H9 (cell line): ENCODE measurements at regions not wholly inside any gene's neighbourhood (a gene's known extent, or its start where the extent isn't known, plus 50 kb on each side); places are given as distances from the start of the nearest gene placed in this dataset.

Source experiments
- DNase-seq: peaks from one replicate; pipeline ENCODE4 v3.0.0-alpha.2; 2017
- H2AFZ ChIP-seq: one replicate; pipeline ENCODE4 v1.6.1; 2013; ENCODE audit warnings: mild to moderate bottlenecking, low read length, control low read depth, moderate library complexity
- H2AK5ac ChIP-seq: 2 replicates; pipeline ENCODE4 v1.6.1; 2013; ENCODE audit warnings: low read length, control low read depth, mixed read lengths; ENCODE audit not compliant: insufficient read length
- H2BK120ac ChIP-seq: one replicate; pipeline ENCODE4 v1.6.1; 2013; ENCODE audit warnings: low read depth, mild to moderate bottlenecking, low read length, control low read depth, inconsistent platforms; ENCODE audit not compliant: poor library complexity, severe bottlenecking
- H2BK12ac ChIP-seq: 2 replicates; pipeline ENCODE4 v1.6.1; 2013; ENCODE audit warnings: low read length, control low read depth, mixed read lengths, low read depth; ENCODE audit not compliant: insufficient read length
- H2BK15ac ChIP-seq: 2 replicates; pipeline ENCODE4 v1.6.1; 2013; ENCODE audit warnings: low read depth, low read length, control low read depth
- H2BK20ac ChIP-seq: one replicate; pipeline ENCODE4 v1.6.1; 2013; ENCODE audit warnings: low read depth, mild to moderate bottlenecking, low read length, control low read depth, inconsistent platforms; ENCODE audit not compliant: poor library complexity, severe bottlenecking
- H2BK5ac ChIP-seq: 2 replicates; pipeline ENCODE4 v1.6.1; 2013; ENCODE audit warnings: low read length, control low read depth, mixed read lengths; ENCODE audit not compliant: insufficient read length
- H3K14ac ChIP-seq: 2 replicates; pipeline ENCODE4 v1.6.1; 2013; ENCODE audit warnings: low read length, control low read depth; ENCODE audit not compliant: insufficient read depth
- H3K18ac ChIP-seq: 2 replicates; pipeline ENCODE4 v1.6.1; 2013; ENCODE audit warnings: low read depth, mild to moderate bottlenecking, mixed read lengths, low read length, control low read depth; ENCODE audit not compliant: insufficient read length
- H3K23ac ChIP-seq: 2 replicates; pipeline ENCODE4 v1.6.1; 2013; ENCODE audit warnings: low read length, control low read depth, mixed read lengths, low read depth; ENCODE audit not compliant: insufficient read length
- H3K23me2 ChIP-seq: 2 replicates; pipeline ENCODE4 v1.6.1; 2013; ENCODE audit warnings: low read depth, mild to moderate bottlenecking, mixed read lengths, low read length, control low read depth; ENCODE audit not compliant: insufficient read length, poor library complexity, severe bottlenecking
- H3K27ac ChIP-seq: 2 replicates; pipeline ENCODE4 v1.5.1; 2013; ENCODE audit warnings: low read length, control low read depth, mixed read lengths, low read depth; ENCODE audit not compliant: insufficient read length
- H3K27me3 ChIP-seq: 2 replicates; pipeline ENCODE4 v1.6.1; 2013; ENCODE audit warnings: low read length, control low read depth, inconsistent platforms; ENCODE audit not compliant: insufficient read depth
- H3K4ac ChIP-seq: 2 replicates; pipeline ENCODE4 v1.6.1; 2013; ENCODE audit warnings: low read depth, mild to moderate bottlenecking, control low read depth, inconsistent platforms, low read length, moderate library complexity
- H3K4me1 ChIP-seq: 2 replicates; pipeline ENCODE4 v1.6.1; 2013; ENCODE audit warnings: low read length, control low read depth, inconsistent platforms; ENCODE audit not compliant: insufficient read depth
- H3K4me2 ChIP-seq: 2 replicates; pipeline ENCODE4 v1.6.1; 2013; ENCODE audit warnings: low read length, control low read depth, mixed read lengths; ENCODE audit not compliant: insufficient read length, insufficient read depth
- H3K56ac ChIP-seq: 2 replicates; pipeline ENCODE4 v1.6.1; 2013; ENCODE audit warnings: low read depth, mild to moderate bottlenecking, mixed read lengths, low read length, control low read depth; ENCODE audit not compliant: insufficient read length
- H3K79me1 ChIP-seq: 2 replicates; pipeline ENCODE4 v1.6.1; 2013; ENCODE audit warnings: low read depth, mild to moderate bottlenecking, moderate library complexity, low read length, control low read depth, inconsistent platforms; ENCODE audit not compliant: insufficient read depth, poor library complexity, severe bottlenecking
- H3K79me2 ChIP-seq: 2 replicates; pipeline ENCODE4 v1.6.1; 2013; ENCODE audit warnings: low read length, control low read depth, inconsistent platforms; ENCODE audit not compliant: insufficient read depth
- H3K9ac ChIP-seq: 2 replicates; pipeline ENCODE4 v1.6.1; 2013; ENCODE audit warnings: low read length, control low read depth, mixed read lengths; ENCODE audit not compliant: insufficient read length; ENCODE audit errors: extremely low read depth
- H3K9me3 ChIP-seq: one replicate; pipeline ENCODE4 v1.6.1; 2013; ENCODE audit warnings: low read depth, low read length, inconsistent platforms; ENCODE audit not compliant: control insufficient read depth
- H3T11ph ChIP-seq: one replicate; pipeline ENCODE4 v1.6.1; 2013; ENCODE audit warnings: mild to moderate bottlenecking, low read length, control low read depth, inconsistent platforms
- H4K20me1 ChIP-seq: one replicate; pipeline ENCODE4 v1.6.1; 2013; ENCODE audit not compliant: control insufficient read depth, insufficient read length, insufficient read depth
- H4K5ac ChIP-seq: 2 replicates; pipeline ENCODE4 v1.6.1; 2013; ENCODE audit warnings: low read depth, mild to moderate bottlenecking, mixed read lengths, low read length, control low read depth; ENCODE audit not compliant: insufficient read length
- H4K8ac ChIP-seq: replicated peaks from 2 replicates; pipeline ENCODE4 v1.6.1; 2013; ENCODE audit warnings: low read length, control low read depth, mixed read lengths, low read depth; ENCODE audit not compliant: insufficient read length
- H4K91ac ChIP-seq: 2 replicates; pipeline ENCODE4 v1.6.1; 2013; ENCODE audit warnings: low read depth, mild to moderate bottlenecking, moderate library complexity, mixed read lengths, low read length, control low read depth; ENCODE audit not compliant: insufficient read length
- H3K27ac Mint-ChIP-seq, 3 experiments: 2 replicates in 2 of 3; 3 replicates in 1 of 3; pipeline ENCODE4 v1.8.0; 2020 to 2021; ENCODE audit warnings: mixed read lengths in 3 of 3, mild to moderate bottlenecking in 1 of 3, moderate library complexity in 1 of 3
- H3K27me3 Mint-ChIP-seq: 2 replicates; pipeline ENCODE4 v1.8.0; 2021; ENCODE audit warnings: low read depth, mild to moderate bottlenecking, moderate library complexity, mixed read lengths
- H3K36me3 Mint-ChIP-seq, 3 experiments: 2 replicates in 2 of 3; 3 replicates in 1 of 3; pipeline ENCODE4 v1.8.0; 2020 to 2021; ENCODE audit warnings: low read depth in 3 of 3, mixed read lengths in 3 of 3; ENCODE audit not compliant: insufficient read depth in 1 of 3
- H3K4me1 Mint-ChIP-seq, 2 experiments: 2 replicates each; pipeline ENCODE4 v1.8.0; 2020; ENCODE audit warnings: mixed read lengths in 2 of 2
- H3K4me3 Mint-ChIP-seq, 2 experiments: 2 replicates in 1 of 2; 3 replicates in 1 of 2; pipeline ENCODE4 v1.8.0; 2020 to 2021; ENCODE audit warnings: mild to moderate bottlenecking in 2 of 2, mixed read lengths in 2 of 2, moderate library complexity in 1 of 2
- H3K9me3 Mint-ChIP-seq, 2 experiments: 2 replicates in 1 of 2; 3 replicates in 1 of 2; pipeline ENCODE4 v1.8.0; 2020; ENCODE audit warnings: mild to moderate bottlenecking in 2 of 2, mixed read lengths in 2 of 2, moderate library complexity in 1 of 2
- WGBS: extraction: QIAGEN DNeasy Blood & Tissue Kit; methylation state at CpG from one replicate; pipeline ENCODE4 v1.1.7; 2013; ENCODE audit warnings: missing lambda C conversion rate, low lambda C conversion rate, mixed read lengths; ENCODE audit not compliant: insufficient read length; ENCODE audit errors: extremely low coverage; 5-methylcytosine and 5-hydroxymethylcytosine counted together
- TF ChIP-seq, protein P1 (sequence below): fragments of 200-600 bp; sonication (generic); conservative IDR thresholded peaks from 3 replicates; pipeline ENCODE4 v1.8.0; 2021; ENCODE audit warnings: antibody characterized with exemption, mild to moderate bottlenecking

DNA sequence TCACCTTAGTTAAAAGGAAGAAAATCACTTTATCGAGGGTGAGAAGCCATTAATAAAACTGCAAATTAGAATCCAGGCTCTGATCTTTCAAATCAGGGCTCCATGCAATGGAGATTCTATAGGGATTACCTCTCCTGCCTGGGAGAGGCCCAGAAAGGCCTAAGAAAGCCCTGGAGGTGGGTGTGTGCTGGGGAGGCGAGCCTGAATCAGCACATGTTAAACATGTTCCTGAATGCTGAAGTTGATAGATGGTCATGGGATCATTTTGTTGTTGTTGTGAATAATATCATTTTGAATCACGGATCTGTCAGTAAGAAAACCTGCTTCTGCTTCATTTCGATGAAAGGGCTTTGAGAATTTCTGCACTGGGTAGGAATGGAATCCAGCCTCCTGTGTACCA lies 254.3 kb downstream of the ACKR3 start:
- no peak overlapping the region for H2BK12ac ChIP-seq
- no peak overlapping the region for H3K23ac ChIP-seq
- H3K27ac Mint-ChIP-seq, result peak overlapping the region in 1 of 3 experiments; percentile 68; a peak in 2 of 7 replicates
- DNase-seq, result no peak
- H3K9ac ChIP-seq, result no peak overlapping the region
- no peaks in the 10 kb centered on the region for H3K79me1 ChIP-seq
- no peaks in the 10 kb centered on the region for H4K20me1 ChIP-seq
- H2AFZ ChIP-seq, result no peak overlapping the region
- peaks cover 0 to 13% (median 7%) of the 10 kb centered on the region in 3 experiments; a peak in 5 of 7 replicates for H3K36me3 Mint-ChIP-seq
- H3K9me3 Mint-ChIP-seq, result peaks cover 0 to 9% of the 10 kb centered on the region in 2 experiments; a peak in 3 of 5 replicates
- no peaks in the 10 kb centered on the region for H3K23me2 ChIP-seq
- WGBS, result no CpG with 5 or more reads among the region's 4 CpGs
- H3K4me1 ChIP-seq, result peaks cover 17% of the 10 kb centered on the region
- no peak overlapping the region for H3K14ac ChIP-seq
- no peaks in the 10 kb centered on the region for H3K9me3 ChIP-seq
- H3K56ac ChIP-seq, result no peak overlapping the region
- no peak overlapping the region for H3K27ac ChIP-seq
- no peak overlapping the region for H3K4me2 ChIP-seq
- H3K27me3 ChIP-seq, result no peaks in the 10 kb centered on the region
- peaks cover 56 to 58% of the 10 kb centered on the region in 2 experiments for H3K4me1 Mint-ChIP-seq
- H2BK15ac ChIP-seq, result no peak overlapping the region
- no peak overlapping the region for H3K4ac ChIP-seq
- no peaks in the 10 kb centered on the region for H3K79me2 ChIP-seq
- H2BK20ac ChIP-seq, result no peak overlapping the region
- no peak overlapping the region for H4K91ac ChIP-seq
- no peak overlapping the region for H2BK120ac ChIP-seq
- peaks cover 10% of the 10 kb centered on the region for H3K27me3 Mint-ChIP-seq
- no peak overlapping the region for H4K5ac ChIP-seq
- H3K18ac ChIP-seq, result no peak overlapping the region
- H2AK5ac ChIP-seq, result no peak overlapping the region
- H2BK5ac ChIP-seq, result no peak overlapping the region
- TF ChIP-seq, protein P1, sequence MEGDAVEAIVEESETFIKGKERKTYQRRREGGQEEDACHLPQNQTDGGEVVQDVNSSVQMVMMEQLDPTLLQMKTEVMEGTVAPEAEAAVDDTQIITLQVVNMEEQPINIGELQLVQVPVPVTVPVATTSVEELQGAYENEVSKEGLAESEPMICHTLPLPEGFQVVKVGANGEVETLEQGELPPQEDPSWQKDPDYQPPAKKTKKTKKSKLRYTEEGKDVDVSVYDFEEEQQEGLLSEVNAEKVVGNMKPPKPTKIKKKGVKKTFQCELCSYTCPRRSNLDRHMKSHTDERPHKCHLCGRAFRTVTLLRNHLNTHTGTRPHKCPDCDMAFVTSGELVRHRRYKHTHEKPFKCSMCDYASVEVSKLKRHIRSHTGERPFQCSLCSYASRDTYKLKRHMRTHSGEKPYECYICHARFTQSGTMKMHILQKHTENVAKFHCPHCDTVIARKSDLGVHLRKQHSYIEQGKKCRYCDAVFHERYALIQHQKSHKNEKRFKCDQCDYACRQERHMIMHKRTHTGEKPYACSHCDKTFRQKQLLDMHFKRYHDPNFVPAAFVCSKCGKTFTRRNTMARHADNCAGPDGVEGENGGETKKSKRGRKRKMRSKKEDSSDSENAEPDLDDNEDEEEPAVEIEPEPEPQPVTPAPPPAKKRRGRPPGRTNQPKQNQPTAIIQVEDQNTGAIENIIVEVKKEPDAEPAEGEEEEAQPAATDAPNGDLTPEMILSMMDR, result no peak
- H4K8ac ChIP-seq, result no peak overlapping the region
- H3K4me3 Mint-ChIP-seq, result no peak overlapping the region
- no peak overlapping the region for H3T11ph ChIP-seq
